ENCODE measurements at regions not wholly inside any gene's neighbourhood (a gene's known extent, or its start where the extent isn't known, plus 50 kb on each side); places are given as distances from the start of the nearest gene placed in this dataset.

DNA sequence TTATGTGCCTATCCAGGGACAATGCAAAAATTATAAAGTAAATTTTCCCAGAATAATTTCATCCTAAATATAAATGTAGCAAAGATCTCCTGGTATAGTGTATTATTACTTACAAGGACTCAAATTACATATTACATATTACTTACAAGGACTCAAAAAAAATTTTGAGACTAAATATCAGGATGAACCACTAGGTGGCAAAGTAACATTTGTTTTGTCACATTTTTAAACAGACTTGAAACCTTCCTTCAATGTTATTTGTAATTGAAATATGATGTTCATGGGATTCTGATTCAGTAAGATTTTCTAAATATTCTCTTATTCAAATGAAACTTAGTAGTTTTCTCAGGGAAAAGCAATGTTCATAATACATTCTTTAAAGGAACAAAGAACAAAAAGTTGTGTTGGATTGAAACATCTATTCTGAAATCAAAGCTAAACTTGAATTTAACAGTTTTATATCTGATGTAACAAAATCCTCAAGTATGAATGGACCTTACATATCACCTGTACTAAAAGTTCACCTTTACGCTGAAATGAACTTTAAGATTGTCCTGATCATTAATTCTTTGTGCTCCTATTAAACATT lies 74.3 kb upstream of the GNAI1 start:
- Histone ChIP-seq H3K27me3 (replicated peaks; ENCODE audit: control insufficient read depth, insufficient read depth, low read length) (no peaks in the 10 kb centered on the region), H3K36me3 (ENCODE audit: control insufficient read depth, insufficient read depth, low read length) (no peaks in the 10 kb centered on the region), H3K4me3 (replicated peaks; ENCODE audit: low read depth, low read length) (no peak overlapping the region)
- TF ChIP-seq, protein P1, sequence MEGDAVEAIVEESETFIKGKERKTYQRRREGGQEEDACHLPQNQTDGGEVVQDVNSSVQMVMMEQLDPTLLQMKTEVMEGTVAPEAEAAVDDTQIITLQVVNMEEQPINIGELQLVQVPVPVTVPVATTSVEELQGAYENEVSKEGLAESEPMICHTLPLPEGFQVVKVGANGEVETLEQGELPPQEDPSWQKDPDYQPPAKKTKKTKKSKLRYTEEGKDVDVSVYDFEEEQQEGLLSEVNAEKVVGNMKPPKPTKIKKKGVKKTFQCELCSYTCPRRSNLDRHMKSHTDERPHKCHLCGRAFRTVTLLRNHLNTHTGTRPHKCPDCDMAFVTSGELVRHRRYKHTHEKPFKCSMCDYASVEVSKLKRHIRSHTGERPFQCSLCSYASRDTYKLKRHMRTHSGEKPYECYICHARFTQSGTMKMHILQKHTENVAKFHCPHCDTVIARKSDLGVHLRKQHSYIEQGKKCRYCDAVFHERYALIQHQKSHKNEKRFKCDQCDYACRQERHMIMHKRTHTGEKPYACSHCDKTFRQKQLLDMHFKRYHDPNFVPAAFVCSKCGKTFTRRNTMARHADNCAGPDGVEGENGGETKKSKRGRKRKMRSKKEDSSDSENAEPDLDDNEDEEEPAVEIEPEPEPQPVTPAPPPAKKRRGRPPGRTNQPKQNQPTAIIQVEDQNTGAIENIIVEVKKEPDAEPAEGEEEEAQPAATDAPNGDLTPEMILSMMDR (IDR thresholded peaks at IDR 0.05; ENCODE audit: insufficient read depth, low read length, poor library complexity, severe bottlenecking) = peak; percentile 32
- DNase-seq (ENCODE audit: extremely low read depth, insufficient read length) = no peak

DNA sequence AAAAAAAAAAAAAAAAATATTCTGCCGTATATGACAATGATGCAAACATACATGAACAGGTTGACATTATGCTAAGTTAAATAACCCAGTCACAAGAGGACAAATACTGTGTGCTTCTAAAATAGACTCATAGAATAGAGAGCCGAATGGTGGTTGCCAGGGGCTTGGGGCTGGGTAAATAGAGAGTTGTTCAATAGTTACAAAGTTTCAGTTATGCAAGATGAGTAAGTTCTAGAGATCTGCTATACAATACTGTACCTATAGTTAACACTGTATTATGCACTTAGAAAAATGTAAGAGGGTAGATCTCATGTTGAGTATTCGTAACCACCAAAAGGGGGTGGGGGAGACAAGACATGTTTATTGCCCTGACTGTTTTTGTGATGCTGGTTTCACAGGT lies 77.1 kb upstream of the GNAI1 start:
- TF ChIP-seq, protein P1 (IDR thresholded peaks at IDR 0.05; ENCODE audit: insufficient read depth, low read length, poor library complexity, severe bottlenecking) = no peak
- no peak for DNase-seq (ENCODE audit: extremely low read depth, insufficient read length)
- Histone ChIP-seq H3K4me3 (replicated peaks; ENCODE audit: low read depth, low read length) (no peak overlapping the region), H3K36me3 (ENCODE audit: control insufficient read depth, insufficient read depth, low read length) (no peaks in the 10 kb centered on the region), H3K27me3 (replicated peaks; ENCODE audit: control insufficient read depth, insufficient read depth, low read length) (no peaks in the 10 kb centered on the region)

- TF ChIP-seq, protein P1 (IDR thresholded peaks at IDR 0.05; ENCODE audit: insufficient read depth, low read length, poor library complexity, severe bottlenecking) = no peak
- no peak for DNase-seq (ENCODE audit: extremely low read depth, insufficient read length)
- no peak overlapping the region for H3K4me3 ChIP-seq (replicated peaks; ENCODE audit: low read depth, low read length)
- H3K36me3 ChIP-seq (ENCODE audit: control insufficient read depth, insufficient read depth, low read length) = no peaks in the 10 kb centered on the region
- H3K27me3 ChIP-seq (replicated peaks; ENCODE audit: control insufficient read depth, insufficient read depth, low read length) = no peaks in the 10 kb centered on the region
Observed at GRCh38 chr7:80054356-80054755, 80.3 kb upstream of the GNAI1 start.

DNA sequence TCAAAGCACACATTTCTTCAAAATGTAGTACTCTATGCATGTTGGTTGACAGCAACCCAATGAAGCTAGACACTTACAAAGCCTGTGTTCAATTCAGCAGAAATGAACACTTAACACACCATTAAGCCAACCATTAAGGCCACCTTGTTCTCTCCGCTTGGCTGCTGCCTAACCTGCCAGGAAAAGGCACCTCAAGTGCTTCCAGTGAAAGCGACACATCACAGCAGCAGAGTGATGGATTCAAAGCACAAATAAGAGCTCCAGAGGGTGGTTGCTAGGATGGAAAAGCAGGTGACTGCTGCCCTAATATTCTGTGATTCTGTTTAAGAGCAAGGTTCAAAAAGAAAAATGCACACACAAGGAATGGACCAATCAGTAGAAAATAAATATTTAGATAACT lies 81.5 kb upstream of the GNAI1 start:
- Histone ChIP-seq H3K36me3 (ENCODE audit: control insufficient read depth, insufficient read depth, low read length) (no peaks in the 10 kb centered on the region), H3K4me3 (replicated peaks; ENCODE audit: low read depth, low read length) (no peak overlapping the region), H3K27me3 (replicated peaks; ENCODE audit: control insufficient read depth, insufficient read depth, low read length) (no peaks in the 10 kb centered on the region)
- no peak for DNase-seq (ENCODE audit: extremely low read depth, insufficient read length)
- TF ChIP-seq, protein P1 (IDR thresholded peaks at IDR 0.05; ENCODE audit: insufficient read depth, low read length, poor library complexity, severe bottlenecking) = no peak

DNA sequence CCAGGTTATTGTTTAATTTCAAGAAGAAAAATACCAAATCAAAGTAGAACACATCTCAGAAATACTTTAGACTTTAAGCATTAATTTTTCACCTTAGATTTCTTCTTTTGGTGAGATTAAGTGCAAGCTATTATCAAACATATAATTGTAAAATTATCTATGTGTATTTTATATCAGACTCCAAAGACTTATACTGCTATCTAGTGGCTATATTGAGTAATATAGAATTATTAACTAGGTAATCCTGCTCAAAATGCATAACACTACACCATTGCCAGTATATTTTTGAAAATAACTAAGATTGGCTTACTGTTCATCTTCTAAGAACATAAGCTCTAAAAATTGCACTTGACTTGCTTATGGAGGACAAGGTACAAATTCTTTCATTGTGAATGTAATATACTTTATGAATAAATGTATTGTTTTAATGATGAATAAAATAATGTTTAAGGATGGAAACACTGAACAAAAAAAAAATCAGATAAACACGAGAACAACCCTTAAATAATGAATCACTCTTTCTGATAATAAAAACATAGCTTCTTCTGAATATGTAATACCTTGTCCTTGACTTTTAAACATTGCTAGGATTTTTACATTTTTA lies 86.7 kb upstream of the GNAI1 start:
- H3K4me3 ChIP-seq (replicated peaks; ENCODE audit: low read depth, low read length) = no peak overlapping the region
- DNase-seq (ENCODE audit: extremely low read depth, insufficient read length) = no peak
- H3K36me3 ChIP-seq (ENCODE audit: control insufficient read depth, insufficient read depth, low read length) = no peaks in the 10 kb centered on the region
- TF ChIP-seq, protein P1 (IDR thresholded peaks at IDR 0.05; ENCODE audit: insufficient read depth, low read length, poor library complexity, severe bottlenecking) = peak; percentile 12
- no peaks in the 10 kb centered on the region for H3K27me3 ChIP-seq (replicated peaks; ENCODE audit: control insufficient read depth, insufficient read depth, low read length)

Data from GM06990 (cell line).